ENCODE measurements at regions not wholly inside any gene's neighbourhood (a gene's known extent, or its start where the extent isn't known, plus 50 kb on each side); places are given as distances from the start of the nearest gene placed in this dataset.

- no peak for DNase-seq
These were observed 71.7 kb upstream of the CPNE8 start for GRCh38 chr12:38977132-38977531.

DNA sequence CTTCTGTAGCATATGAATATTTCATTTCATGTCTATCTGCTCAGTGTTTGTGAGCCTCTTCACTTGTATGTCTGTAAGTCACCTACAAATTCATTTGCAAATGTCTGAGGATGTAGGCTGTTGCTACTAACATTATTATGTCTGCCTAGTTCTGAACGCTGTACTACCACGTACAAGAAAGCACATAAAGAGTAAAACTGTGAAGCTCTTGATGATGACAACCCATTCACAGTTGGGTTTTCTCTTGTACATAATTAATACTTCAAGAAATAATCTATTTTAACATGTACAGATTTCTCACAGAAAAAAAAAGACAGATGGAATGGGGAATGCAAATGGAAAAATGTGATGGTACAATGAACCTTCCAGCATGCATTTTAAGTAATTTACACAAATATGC is 64.3 kb upstream of the CPNE8 start:
- no peak for DNase-seq

- no peak for DNase-seq
These were observed 56.3 kb upstream of the CPNE8 start for GRCh38 chr12:38961683-38962082.

GRCh38 chr12:38961012-38961411 is 55.6 kb upstream of the CPNE8 start:
- no peak for DNase-seq

- no peak for DNase-seq
These were observed 50.9 kb upstream of the CPNE8 start for GRCh38 chr12:38956337-38956736.

Measured in muscle of back (tissue), 3 donors.